HG02852 (cell line): ENCODE measurements at regions not wholly inside any gene's neighbourhood (a gene's known extent, or its start where the extent isn't known, plus 50 kb on each side); places are given as distances from the start of the nearest gene placed in this dataset.
"Not testable (repeated sequence)": the region's sequence is repeated elsewhere in the genome, so short reads cannot be mapped to it uniquely, and the experiment has no call there.

Experiments
- ATAC-seq: cut with Tn5 transposase; IDR thresholded peaks from one replicate; pipeline ENCODE4 v1.9.1; 2021; ENCODE audit warnings: mild to moderate bottlenecking, moderate library complexity; ENCODE audit not compliant: unreplicated experiment

- no peak for ATAC-seq
Measured at GRCh38 chr9:115524453-115525059, 406.6 kb upstream of the TNC start.

- no peak for ATAC-seq
Measured at GRCh38 chr9:115525111-115526058, 407.4 kb upstream of the TNC start.

- no peak for ATAC-seq
Measured at GRCh38 chr9:115531410-115532125, 413.6 kb upstream of the TNC start.

- ATAC-seq, result no peak
Measured at GRCh38 chr9:115533511-115533910, 415.6 kb upstream of the TNC start.

GRCh38 chr9:115540091-115540490 is 422.1 kb upstream of the TNC start:
- no peak for ATAC-seq

- ATAC-seq, result no peak
Measured at GRCh38 chr9:115543511-115543910, 425.6 kb upstream of the TNC start.

- ATAC-seq, result no peak
Measured at GRCh38 chr9:115548609-115549260, 430.8 kb upstream of the TNC start.

GRCh38 chr9:115551396-115551795 is 433.4 kb upstream of the TNC start:
- ATAC-seq, result no peak

- no peak for ATAC-seq
Measured at GRCh38 chr9:115553060-115553773, 435.3 kb upstream of the TNC start.

- ATAC-seq, result no peak
Measured at GRCh38 chr9:115556432-115556831, 438.5 kb upstream of the TNC start.

GRCh38 chr9:115575147-115575546 is 457.2 kb upstream of the TNC start:
- ATAC-seq, result no peak

- not testable (repeated sequence) for ATAC-seq
Measured at GRCh38 chr9:115585458-115585857, 467.5 kb upstream of the TNC start.

GRCh38 chr9:115587310-115587709 is 469.4 kb upstream of the TNC start:
- ATAC-seq, result no peak

GRCh38 chr9:115590011-115590410 is 472.1 kb upstream of the TNC start:
- ATAC-seq, result no peak

GRCh38 chr9:115591584-115591984 is 473.6 kb upstream of the TNC start:
- ATAC-seq, result no peak

- no peak for ATAC-seq
Measured at GRCh38 chr9:115593587-115594091, 475.7 kb upstream of the TNC start.

GRCh38 chr9:115594557-115594956 is 476.6 kb upstream of the TNC start:
- ATAC-seq, result no peak

GRCh38 chr9:115596021-115596745 is 478.2 kb upstream of the TNC start:
- ATAC-seq, result no peak

GRCh38 chr9:115596746-115597080 is 478.8 kb upstream of the TNC start:
- no peak for ATAC-seq
